ENCODE measurements at regions not wholly inside any gene's neighbourhood (a gene's known extent, or its start where the extent isn't known, plus 50 kb on each side); places are given as distances from the start of the nearest gene placed in this dataset.

DNA sequence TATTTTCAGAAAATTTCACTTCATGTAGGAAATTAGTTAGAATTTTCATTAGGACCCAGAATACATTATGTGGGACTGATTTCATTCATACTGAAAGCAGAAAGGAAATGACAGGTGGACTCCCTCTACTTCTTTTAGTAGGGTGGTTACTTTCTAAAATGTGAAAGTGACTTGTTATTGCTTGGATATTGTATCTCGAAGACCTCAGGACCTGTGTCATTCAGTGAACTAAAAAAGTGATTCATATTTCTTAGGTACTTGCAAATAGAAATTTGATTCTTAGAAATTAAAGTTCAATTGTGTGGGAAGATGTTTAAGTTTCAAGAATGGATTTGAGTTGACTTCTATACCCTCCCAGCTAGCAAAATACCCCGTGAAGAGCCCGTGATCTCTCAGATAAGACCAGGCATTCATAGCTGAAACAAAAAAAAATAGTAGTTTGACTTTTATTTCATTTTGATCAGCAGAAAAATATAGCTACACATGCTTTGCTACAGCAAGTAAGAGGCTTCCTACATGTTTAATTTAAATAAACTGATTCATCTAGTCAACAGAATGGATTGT is 1037.1 kb downstream of the GATA3 start:
- TF ChIP-seq, protein P1, sequence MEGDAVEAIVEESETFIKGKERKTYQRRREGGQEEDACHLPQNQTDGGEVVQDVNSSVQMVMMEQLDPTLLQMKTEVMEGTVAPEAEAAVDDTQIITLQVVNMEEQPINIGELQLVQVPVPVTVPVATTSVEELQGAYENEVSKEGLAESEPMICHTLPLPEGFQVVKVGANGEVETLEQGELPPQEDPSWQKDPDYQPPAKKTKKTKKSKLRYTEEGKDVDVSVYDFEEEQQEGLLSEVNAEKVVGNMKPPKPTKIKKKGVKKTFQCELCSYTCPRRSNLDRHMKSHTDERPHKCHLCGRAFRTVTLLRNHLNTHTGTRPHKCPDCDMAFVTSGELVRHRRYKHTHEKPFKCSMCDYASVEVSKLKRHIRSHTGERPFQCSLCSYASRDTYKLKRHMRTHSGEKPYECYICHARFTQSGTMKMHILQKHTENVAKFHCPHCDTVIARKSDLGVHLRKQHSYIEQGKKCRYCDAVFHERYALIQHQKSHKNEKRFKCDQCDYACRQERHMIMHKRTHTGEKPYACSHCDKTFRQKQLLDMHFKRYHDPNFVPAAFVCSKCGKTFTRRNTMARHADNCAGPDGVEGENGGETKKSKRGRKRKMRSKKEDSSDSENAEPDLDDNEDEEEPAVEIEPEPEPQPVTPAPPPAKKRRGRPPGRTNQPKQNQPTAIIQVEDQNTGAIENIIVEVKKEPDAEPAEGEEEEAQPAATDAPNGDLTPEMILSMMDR (IDR thresholded peaks at IDR 0.05; ENCODE audit: borderline replicate concordance, insufficient read depth, low read depth, low read length), result no peak
- no peak overlapping the region for H3K4me3 ChIP-seq (ENCODE audit: low read depth, low read length)

DNA sequence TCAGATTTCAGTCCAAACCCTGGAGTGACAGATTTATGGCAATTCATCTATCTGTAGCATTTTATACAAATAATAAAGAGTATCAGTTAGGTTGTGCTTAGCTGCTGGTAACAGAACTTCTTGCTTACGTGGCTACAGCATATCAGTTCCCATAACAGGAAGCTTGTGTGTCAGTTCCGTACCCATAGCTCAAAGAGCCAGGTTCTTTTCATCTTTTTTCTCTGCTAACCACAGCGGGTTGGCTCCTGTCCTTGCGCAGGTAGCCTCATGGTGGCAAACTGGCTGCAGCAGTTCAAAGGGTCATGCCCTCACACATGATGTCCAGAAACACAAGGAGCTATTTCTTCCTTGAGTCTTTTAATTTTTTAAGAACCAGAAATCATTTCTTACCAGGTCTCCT is 1041.8 kb downstream of the GATA3 start:
- H3K4me3 ChIP-seq (ENCODE audit: low read depth, low read length), result no peak overlapping the region
- TF ChIP-seq, protein P1 (IDR thresholded peaks at IDR 0.05; ENCODE audit: borderline replicate concordance, insufficient read depth, low read depth, low read length), result no peak

DNA sequence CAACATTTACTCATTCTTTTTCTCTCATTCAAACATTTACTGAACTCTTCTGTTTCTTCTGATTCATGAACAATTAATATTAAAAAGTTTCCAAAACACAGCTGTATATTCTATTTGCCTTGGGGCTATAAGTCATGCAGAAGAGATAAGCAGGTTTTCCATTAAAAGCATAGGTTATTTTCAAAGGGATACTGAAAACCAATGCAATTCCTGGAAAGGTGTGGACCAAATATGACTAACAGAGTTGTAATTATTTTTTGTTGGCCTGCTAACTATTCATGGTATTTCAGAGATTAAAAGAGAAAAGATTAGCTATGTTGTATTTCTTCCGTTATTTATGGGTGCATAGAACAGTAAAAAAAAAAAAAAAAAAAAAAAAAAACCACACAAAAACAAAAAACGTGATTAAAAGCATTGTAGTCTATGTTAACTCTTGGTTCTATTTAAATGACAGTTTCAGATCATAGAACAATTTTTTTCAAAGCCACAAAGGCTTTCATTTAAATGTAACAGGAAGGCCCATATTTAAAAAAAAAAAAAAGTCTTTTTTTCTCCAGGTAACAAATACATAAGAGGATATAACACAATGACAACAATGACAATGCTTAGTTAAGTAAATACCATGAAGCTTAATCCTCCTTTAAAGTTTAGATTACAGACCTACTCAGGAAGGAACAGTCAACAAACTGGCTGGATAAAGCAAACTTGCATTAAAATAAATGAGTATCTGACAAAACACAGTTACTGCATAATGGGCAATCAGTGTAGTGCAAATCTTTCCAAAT is 1042.9 kb downstream of the GATA3 start:
- H3K4me3 ChIP-seq (ENCODE audit: low read depth, low read length), result no peak overlapping the region
- TF ChIP-seq, protein P1 (IDR thresholded peaks at IDR 0.05; ENCODE audit: borderline replicate concordance, insufficient read depth, low read depth, low read length), result no peak

DNA sequence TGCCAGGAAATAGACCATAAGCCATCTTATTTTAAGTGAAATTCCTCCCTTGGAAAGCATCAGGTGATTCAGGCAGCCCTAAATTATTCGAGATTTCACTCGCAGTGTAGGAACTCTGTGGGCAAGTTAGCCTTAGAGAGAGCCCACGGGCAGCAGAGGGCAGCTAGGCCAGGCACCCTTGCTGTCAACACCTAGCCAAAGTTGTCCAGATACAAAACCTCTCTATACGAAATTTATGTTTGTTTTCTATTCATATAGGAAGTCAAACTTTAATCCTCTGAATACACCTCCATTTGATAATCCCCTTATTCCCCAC is 1043.5 kb downstream of the GATA3 start:
- TF ChIP-seq, protein P1 (IDR thresholded peaks at IDR 0.05; ENCODE audit: borderline replicate concordance, insufficient read depth, low read depth, low read length), result no peak
- no peak overlapping the region for H3K4me3 ChIP-seq (ENCODE audit: low read depth, low read length)

DNA sequence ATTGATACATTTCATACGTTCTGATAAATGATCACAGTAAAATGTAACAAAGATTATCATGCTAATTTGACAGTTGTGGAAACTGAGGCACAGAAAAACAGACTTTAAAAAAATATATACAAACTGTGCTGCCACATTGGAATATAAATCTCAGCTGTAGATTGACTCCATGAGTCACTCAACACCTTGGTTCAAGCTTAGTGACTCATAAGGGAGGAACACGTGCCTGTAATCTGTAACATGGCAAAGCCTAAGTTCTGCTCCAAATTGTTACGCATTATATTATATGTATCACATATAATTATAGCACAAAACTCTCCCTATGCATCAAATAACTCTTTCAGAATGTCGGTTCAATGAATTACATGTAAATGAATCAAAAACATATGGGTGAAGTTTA is 1047.5 kb downstream of the GATA3 start:
- TF ChIP-seq, protein P1 (IDR thresholded peaks at IDR 0.05; ENCODE audit: borderline replicate concordance, insufficient read depth, low read depth, low read length), result no peak
- H3K4me3 ChIP-seq (ENCODE audit: low read depth, low read length), result no peak overlapping the region

DNA sequence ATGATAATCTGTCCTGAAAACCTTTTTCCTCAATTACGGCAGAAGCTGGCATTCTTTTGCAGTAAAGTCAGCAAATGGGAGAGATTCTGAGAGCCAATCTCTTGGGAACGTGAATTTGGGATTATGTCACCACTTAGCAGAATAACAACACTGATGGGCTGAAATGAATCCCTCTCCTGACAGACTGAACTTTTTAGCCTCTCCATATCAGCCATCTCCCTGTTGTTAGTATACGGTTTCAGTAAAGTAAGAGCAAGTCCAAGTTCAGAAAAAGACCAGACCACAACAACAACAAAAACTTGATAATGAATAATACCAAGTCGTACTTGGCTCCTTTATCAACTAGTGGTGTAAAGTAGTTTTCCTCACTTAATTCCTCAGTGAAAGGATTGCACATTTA is 1048.8 kb downstream of the GATA3 start:
- H3K4me3 ChIP-seq (ENCODE audit: low read depth, low read length), result no peak overlapping the region
- TF ChIP-seq, protein P1 (IDR thresholded peaks at IDR 0.05; ENCODE audit: borderline replicate concordance, insufficient read depth, low read depth, low read length), result no peak

DNA sequence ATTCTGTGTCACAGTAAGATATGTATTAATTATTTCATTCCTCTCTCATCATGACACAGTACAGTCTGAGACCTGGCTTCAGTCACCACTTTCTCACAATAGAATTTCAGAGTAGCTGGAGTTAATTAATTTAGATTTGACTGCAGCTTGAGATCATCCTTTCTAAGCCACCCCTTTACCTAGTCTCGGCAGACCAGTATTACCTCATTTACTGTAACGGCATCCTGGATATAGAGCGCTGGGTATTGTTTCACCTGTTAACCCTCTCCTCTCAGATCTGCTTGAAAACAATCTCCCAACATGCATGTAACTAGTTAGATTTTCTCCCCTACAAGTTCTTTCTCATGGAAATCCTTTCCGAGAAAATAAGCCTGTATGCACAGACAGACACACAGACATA is 1057.5 kb downstream of the GATA3 start:
- TF ChIP-seq, protein P1 (IDR thresholded peaks at IDR 0.05; ENCODE audit: borderline replicate concordance, insufficient read depth, low read depth, low read length), result no peak

More for the DNA sequence above, 1057.5 kb downstream of the GATA3 start:
- no peak overlapping the region for H3K4me3 ChIP-seq (ENCODE audit: low read depth, low read length)

All from GM12875 (cell line).